ENCODE measurements at regions not wholly inside any gene's neighbourhood (a gene's known extent, or its start where the extent isn't known, plus 50 kb on each side); places are given as distances from the start of the nearest gene placed in this dataset.

DNA sequence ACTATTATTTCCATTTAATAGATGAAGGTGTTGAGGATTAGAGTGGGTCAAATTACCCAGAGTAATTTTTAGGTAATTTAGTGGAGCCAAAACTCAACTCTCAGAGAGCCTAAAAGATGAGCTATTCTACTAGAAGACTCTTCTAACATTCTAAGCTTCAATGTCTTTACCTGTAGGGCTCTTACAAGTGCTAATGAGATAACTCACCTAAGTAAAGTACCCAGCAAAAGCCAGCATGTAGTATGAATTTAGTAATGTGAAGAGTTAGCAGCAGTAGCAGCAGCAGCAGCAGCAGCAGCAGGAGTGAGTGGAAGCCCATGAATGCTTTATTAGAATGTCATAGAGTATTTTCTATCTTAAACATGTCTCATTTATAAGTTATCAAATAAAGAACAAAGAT lies 1239.2 kb downstream of the FAM181B start:
- TF ChIP-seq CTCF (IDR thresholded peaks at IDR 0.05; ENCODE audit: poor library complexity) (no peak), EZH2phosphoT487 (IDR thresholded peaks at IDR 0.05; ENCODE audit: low read depth, severe bottlenecking, unreplicated experiment) (no peak), EZH2 (IDR thresholded peaks at IDR 0.05; ENCODE audit: borderline replicate concordance) (no peak)
